Psoas muscle (tissue), 7 donors: ENCODE measurements at regions not wholly inside any gene's neighbourhood (a gene's known extent, or its start where the extent isn't known, plus 50 kb on each side); places are given as distances from the start of the nearest gene placed in this dataset.

Experiments used
- ATAC-seq, 4 donors: fragments of 200-7000 bp; cut with Tn5 transposase; one replicate each; pipeline ENCODE4 v1.9.1; 2020; ENCODE audit warnings: moderate library complexity in 3 of 4, mild to moderate bottlenecking in 2 of 4
- DNase-seq, 2 donors: peaks; one replicate each; pipeline ENCODE4 v3.0.0-alpha.2; 2020
- H3K27ac ChIP-seq: fragments of 200-600 bp; one replicate; pipeline ENCODE4 v1.8.0; 2022
- H3K27me3 ChIP-seq, 3 donors: fragments of 200-600 bp in 1 of 3; one replicate each; pipeline versions ENCODE4 v1.6.1 to v1.8.0; 2013 to 2022; ENCODE audit warnings: low read length in 2 of 3, mild to moderate bottlenecking in 2 of 3, moderate library complexity in 1 of 3; ENCODE audit not compliant: insufficient read depth in 3 of 3
- H3K36me3 ChIP-seq, 2 donors: fragments of 200-600 bp in 1 of 2; one replicate each; pipeline versions ENCODE4 v1.6.1 to v1.8.0; 2013 to 2022; ENCODE audit warnings: low read depth in 1 of 2, mild to moderate bottlenecking in 1 of 2, moderate library complexity in 1 of 2; ENCODE audit not compliant: insufficient read depth in 1 of 2
- H3K4me1 ChIP-seq: fragments of 200-600 bp; one replicate; pipeline ENCODE4 v1.8.0; 2022
- H3K4me3 ChIP-seq: fragments of 200-600 bp; one replicate; pipeline ENCODE4 v1.8.0; 2022; ENCODE audit warnings: mild to moderate bottlenecking
- H3K9me3 ChIP-seq: fragments of 200-600 bp; one replicate; pipeline ENCODE4 v1.8.0; 2022
- WGBS, 3 donors: extraction: QIAGEN DNeasy Blood & Tissue Kit; methylation state at CpG; one replicate each; pipeline versions ENCODE4 v1.1.6 to v1.1.7; 2013; 5-methylcytosine and 5-hydroxymethylcytosine counted together
- intact Hi-C, 2 donors: fragments of 100-400 bp; cut with DNase I; formaldehyde crosslinking; loops; one replicate each; pipeline versions ENCODE4 v1.11.0 to v1.14.2; 2022
- TF ChIP-seq, protein P1 (sequence below): fragments of 200-600 bp; IDR thresholded peaks from one replicate; pipeline ENCODE4 v1.8.0; 2022; ENCODE audit warnings: antibody characterized with exemption
- donor health status: healthy with polysubstance abuse.
- donor health status: DM: no; HTN: no; CAD: no; lungs with moderate emphysema.
- donor health status: Bipolar disorder and iron deficiency.
- donor health status: healthy.
- donor health status: DM: yes; HTN: yes; CAD: no.
- donor health status: DM: no; HTN: no; CAD: no.
- donor health status: DM: yes; HTN: yes; CAD: no.

DNA sequence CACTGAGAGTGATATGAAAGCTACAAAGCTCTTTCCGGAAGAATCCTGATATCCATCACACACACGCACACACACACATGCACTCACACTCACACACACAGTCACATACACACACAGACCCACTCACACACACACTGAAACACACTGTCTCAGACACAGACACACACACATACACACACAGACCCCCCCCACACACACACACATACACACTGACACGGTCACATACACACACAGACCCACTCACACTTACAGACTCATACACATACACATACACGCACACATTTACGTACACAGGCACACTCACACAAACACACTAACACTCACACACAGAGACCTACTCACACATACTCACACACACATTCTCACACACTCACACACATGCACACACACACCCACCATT lies 58.6 kb downstream of the LIG4 start:
- H3K4me1 ChIP-seq = no peaks in the 10 kb centered on the region
- no peak overlapping the region for H3K27ac ChIP-seq
- H3K4me3 ChIP-seq = no peak overlapping the region
- no peaks in the 10 kb centered on the region for H3K9me3 ChIP-seq
- WGBS, 3 donors = 90 to 94% (median 91%) methylated on average over 5 of the region's 5 CpGs
- TF ChIP-seq, protein P1, sequence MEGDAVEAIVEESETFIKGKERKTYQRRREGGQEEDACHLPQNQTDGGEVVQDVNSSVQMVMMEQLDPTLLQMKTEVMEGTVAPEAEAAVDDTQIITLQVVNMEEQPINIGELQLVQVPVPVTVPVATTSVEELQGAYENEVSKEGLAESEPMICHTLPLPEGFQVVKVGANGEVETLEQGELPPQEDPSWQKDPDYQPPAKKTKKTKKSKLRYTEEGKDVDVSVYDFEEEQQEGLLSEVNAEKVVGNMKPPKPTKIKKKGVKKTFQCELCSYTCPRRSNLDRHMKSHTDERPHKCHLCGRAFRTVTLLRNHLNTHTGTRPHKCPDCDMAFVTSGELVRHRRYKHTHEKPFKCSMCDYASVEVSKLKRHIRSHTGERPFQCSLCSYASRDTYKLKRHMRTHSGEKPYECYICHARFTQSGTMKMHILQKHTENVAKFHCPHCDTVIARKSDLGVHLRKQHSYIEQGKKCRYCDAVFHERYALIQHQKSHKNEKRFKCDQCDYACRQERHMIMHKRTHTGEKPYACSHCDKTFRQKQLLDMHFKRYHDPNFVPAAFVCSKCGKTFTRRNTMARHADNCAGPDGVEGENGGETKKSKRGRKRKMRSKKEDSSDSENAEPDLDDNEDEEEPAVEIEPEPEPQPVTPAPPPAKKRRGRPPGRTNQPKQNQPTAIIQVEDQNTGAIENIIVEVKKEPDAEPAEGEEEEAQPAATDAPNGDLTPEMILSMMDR = no peak
- DNase-seq (no peak), ATAC-seq (no peak)
- intact Hi-C loops = loop anchor here in 1 of 2 donors (5.0 kb wide), 1 partner anchor 944 kb away; no protein-coding TSS in a partner anchor
- no peaks in the 10 kb centered on the region for H3K27me3 ChIP-seq
- H3K36me3 ChIP-seq = no peaks in the 10 kb centered on the region

GRCh38 chr13:108155185-108156106 lies 59.9 kb downstream of the LIG4 start:
- intact Hi-C loops = loop anchor here (2.0 to 5.0 kb wide), 2 partner anchors 943 to 945 kb away; no protein-coding TSS in a partner anchor
- WGBS, 3 donors = 35 to 38% (median 38%) methylated on average over 16 of the region's 16 CpGs
- Histone ChIP-seq H3K27ac (no peak overlapping the region), H3K27me3 (no peaks in the 10 kb centered on the region), H3K36me3 (no peaks in the 10 kb centered on the region), H3K4me1 (no peaks in the 10 kb centered on the region), H3K9me3 (no peaks in the 10 kb centered on the region), H3K4me3 (no peak overlapping the region)
- DNase-seq = peak in 1 of 2 donors; percentile 24
- TF ChIP-seq, protein P1 = peak; percentile 81
- no peak for ATAC-seq

GRCh38 chr13:108154421-108154858 lies 60.9 kb downstream of the LIG4 start:
- no peaks in the 10 kb centered on the region for H3K9me3 ChIP-seq
- TF ChIP-seq, protein P1 = no peak
- no peaks in the 10 kb centered on the region for H3K27me3 ChIP-seq
- intact Hi-C loops = loop anchor here in 1 of 2 donors (2.0 kb wide), 1 partner anchor 944 kb away; no protein-coding TSS in a partner anchor
- ATAC-seq (no peak), DNase-seq (no peak)
- H3K27ac ChIP-seq = no peak overlapping the region
- no peaks in the 10 kb centered on the region for H3K4me1 ChIP-seq
- H3K4me3 ChIP-seq = no peak overlapping the region
- WGBS, 3 donors = 81 to 89% (median 85%) methylated on average over 1 of the region's 1 CpG
- no peaks in the 10 kb centered on the region for H3K36me3 ChIP-seq

GRCh38 chr13:108146642-108147041 lies 68.7 kb downstream of the LIG4 start:
- Histone ChIP-seq H3K4me3 (no peak overlapping the region), H3K36me3 (no peaks in the 10 kb centered on the region), H3K27ac (no peak overlapping the region), H3K4me1 (no peaks in the 10 kb centered on the region), H3K9me3 (no peaks in the 10 kb centered on the region), H3K27me3 (no peaks in the 10 kb centered on the region)
- 42 to 62% (median 51%) methylated on average over 2 of the region's 2 CpGs for WGBS, 3 donors
- DNase-seq = no peak
- ATAC-seq = no peak
- TF ChIP-seq, protein P1 = no peak
- intact Hi-C loops = no loop called here
